ENCODE measurements at regions not wholly inside any gene's neighbourhood (a gene's known extent, or its start where the extent isn't known, plus 50 kb on each side); places are given as distances from the start of the nearest gene placed in this dataset.

GRCh38 chr13:79075703-79076102, 330.4 kb downstream of the RBM26 start:
- Histone ChIP-seq H3K79me2 (replicated peaks; ENCODE audit: insufficient read depth, low read length) (no peaks in the 10 kb centered on the region), H3K27ac (ENCODE audit: low read length) (no peak overlapping the region), H2AFZ (ENCODE audit: low read depth, low read length) (no peak overlapping the region), H3K27me3 (ENCODE audit: insufficient read depth, low read depth, low read length) (no peaks in the 10 kb centered on the region), H4K20me1 (ENCODE audit: insufficient read depth) (no peaks in the 10 kb centered on the region), H3K36me3 (ENCODE audit: insufficient read depth, low read length) (no peaks in the 10 kb centered on the region), H3F3A (ENCODE audit: insufficient read depth, low read length, poor library complexity, severe bottlenecking) (no peaks in the 10 kb centered on the region), H3K4me3 (ENCODE audit: low read length) (no peak overlapping the region), H3K9me2 (ENCODE audit: insufficient read depth, low read length) (no peaks in the 10 kb centered on the region), H3K9me3 (ENCODE audit: low read length) (no peaks in the 10 kb centered on the region), H3K9ac (ENCODE audit: low read length) (no peak overlapping the region), H3K4me2 (ENCODE audit: low read length) (no peak overlapping the region)
- TF ChIP-seq RAD21 (conservative IDR thresholded peaks at IDR 0.05) (no peak), POLR2AphosphoS5 (IDR thresholded peaks at IDR 0.05) (no peak), MXI1 (conservative IDR thresholded peaks at IDR 0.05; ENCODE audit: poor library complexity, severe bottlenecking) (no peak), TAF1 (IDR thresholded peaks at IDR 0.05; ENCODE audit: low read depth) (no peak), EZH2 (IDR thresholded peaks at IDR 0.05; ENCODE audit: borderline replicate concordance, insufficient read depth, low read length, poor library complexity, severe bottlenecking) (no peak), SMC3 (conservative IDR thresholded peaks at IDR 0.05; ENCODE audit: poor library complexity) (no peak), EP300 (conservative IDR thresholded peaks at IDR 0.05; ENCODE audit: poor library complexity, severe bottlenecking) (no peak)
- TF ChIP-seq, protein P1, sequence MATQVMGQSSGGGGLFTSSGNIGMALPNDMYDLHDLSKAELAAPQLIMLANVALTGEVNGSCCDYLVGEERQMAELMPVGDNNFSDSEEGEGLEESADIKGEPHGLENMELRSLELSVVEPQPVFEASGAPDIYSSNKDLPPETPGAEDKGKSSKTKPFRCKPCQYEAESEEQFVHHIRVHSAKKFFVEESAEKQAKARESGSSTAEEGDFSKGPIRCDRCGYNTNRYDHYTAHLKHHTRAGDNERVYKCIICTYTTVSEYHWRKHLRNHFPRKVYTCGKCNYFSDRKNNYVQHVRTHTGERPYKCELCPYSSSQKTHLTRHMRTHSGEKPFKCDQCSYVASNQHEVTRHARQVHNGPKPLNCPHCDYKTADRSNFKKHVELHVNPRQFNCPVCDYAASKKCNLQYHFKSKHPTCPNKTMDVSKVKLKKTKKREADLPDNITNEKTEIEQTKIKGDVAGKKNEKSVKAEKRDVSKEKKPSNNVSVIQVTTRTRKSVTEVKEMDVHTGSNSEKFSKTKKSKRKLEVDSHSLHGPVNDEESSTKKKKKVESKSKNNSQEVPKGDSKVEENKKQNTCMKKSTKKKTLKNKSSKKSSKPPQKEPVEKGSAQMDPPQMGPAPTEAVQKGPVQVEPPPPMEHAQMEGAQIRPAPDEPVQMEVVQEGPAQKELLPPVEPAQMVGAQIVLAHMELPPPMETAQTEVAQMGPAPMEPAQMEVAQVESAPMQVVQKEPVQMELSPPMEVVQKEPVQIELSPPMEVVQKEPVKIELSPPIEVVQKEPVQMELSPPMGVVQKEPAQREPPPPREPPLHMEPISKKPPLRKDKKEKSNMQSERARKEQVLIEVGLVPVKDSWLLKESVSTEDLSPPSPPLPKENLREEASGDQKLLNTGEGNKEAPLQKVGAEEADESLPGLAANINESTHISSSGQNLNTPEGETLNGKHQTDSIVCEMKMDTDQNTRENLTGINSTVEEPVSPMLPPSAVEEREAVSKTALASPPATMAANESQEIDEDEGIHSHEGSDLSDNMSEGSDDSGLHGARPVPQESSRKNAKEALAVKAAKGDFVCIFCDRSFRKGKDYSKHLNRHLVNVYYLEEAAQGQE (IDR thresholded peaks at IDR 0.05; ENCODE audit: borderline replicate concordance): no peak
- TF ChIP-seq, protein P2, sequence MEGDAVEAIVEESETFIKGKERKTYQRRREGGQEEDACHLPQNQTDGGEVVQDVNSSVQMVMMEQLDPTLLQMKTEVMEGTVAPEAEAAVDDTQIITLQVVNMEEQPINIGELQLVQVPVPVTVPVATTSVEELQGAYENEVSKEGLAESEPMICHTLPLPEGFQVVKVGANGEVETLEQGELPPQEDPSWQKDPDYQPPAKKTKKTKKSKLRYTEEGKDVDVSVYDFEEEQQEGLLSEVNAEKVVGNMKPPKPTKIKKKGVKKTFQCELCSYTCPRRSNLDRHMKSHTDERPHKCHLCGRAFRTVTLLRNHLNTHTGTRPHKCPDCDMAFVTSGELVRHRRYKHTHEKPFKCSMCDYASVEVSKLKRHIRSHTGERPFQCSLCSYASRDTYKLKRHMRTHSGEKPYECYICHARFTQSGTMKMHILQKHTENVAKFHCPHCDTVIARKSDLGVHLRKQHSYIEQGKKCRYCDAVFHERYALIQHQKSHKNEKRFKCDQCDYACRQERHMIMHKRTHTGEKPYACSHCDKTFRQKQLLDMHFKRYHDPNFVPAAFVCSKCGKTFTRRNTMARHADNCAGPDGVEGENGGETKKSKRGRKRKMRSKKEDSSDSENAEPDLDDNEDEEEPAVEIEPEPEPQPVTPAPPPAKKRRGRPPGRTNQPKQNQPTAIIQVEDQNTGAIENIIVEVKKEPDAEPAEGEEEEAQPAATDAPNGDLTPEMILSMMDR (IDR thresholded peaks at IDR 0.05; ENCODE audit: poor library complexity, severe bottlenecking): no peak

DNA sequence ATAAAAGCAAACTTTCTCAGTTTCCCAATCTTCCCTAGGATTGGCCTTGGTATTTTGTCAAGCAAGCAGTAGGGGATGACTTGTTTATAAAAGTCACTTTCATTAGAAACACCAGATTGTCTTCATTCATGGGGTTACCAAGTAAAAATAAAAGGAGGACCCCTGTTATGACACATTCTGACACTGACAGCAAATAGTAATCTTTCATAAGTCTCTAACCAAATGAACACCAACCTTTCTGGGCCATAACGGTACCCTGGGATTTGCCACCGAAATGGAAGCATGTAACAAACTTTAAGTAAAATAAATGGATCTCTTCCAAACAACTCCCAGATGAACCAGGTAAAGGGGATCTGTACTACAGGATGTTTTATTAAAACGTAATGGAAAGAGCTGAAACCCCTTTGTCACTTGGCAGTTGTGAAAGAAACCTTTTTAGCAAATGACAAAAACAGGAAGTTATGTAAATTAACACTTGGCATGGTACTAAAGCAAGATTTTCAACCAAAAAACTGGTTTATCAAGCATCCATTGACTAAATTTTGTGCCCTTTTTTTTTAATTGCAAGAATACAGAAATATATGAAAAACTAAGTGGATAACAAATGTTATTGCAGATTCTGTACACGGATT, 335.6 kb downstream of the RBM26 start:
- H3K27ac ChIP-seq (ENCODE audit: low read length): no peak overlapping the region
- H3K79me2 ChIP-seq (replicated peaks; ENCODE audit: insufficient read depth, low read length): no peaks in the 10 kb centered on the region
- no peak overlapping the region for H2AFZ ChIP-seq (ENCODE audit: low read depth, low read length)
- no peaks in the 10 kb centered on the region for H3K9me2 ChIP-seq (ENCODE audit: insufficient read depth, low read length)
- H3F3A ChIP-seq (ENCODE audit: insufficient read depth, low read length, poor library complexity, severe bottlenecking): no peaks in the 10 kb centered on the region
- no peak overlapping the region for H3K4me2 ChIP-seq (ENCODE audit: low read length)
- H3K36me3 ChIP-seq (ENCODE audit: insufficient read depth, low read length): no peaks in the 10 kb centered on the region
- no peak overlapping the region for H3K9ac ChIP-seq (ENCODE audit: low read length)
- no peaks in the 10 kb centered on the region for H4K20me1 ChIP-seq (ENCODE audit: insufficient read depth)
- H3K9me3 ChIP-seq (ENCODE audit: low read length): no peaks in the 10 kb centered on the region
- TF ChIP-seq SMC3 (conservative IDR thresholded peaks at IDR 0.05; ENCODE audit: poor library complexity): no peak
- no peak for TF ChIP-seq RAD21 (conservative IDR thresholded peaks at IDR 0.05)
- no peak for TF ChIP-seq TAF1 (IDR thresholded peaks at IDR 0.05; ENCODE audit: low read depth)
- TF ChIP-seq, protein P1 (IDR thresholded peaks at IDR 0.05; ENCODE audit: borderline replicate concordance): no peak
- TF ChIP-seq, protein P2 (IDR thresholded peaks at IDR 0.05; ENCODE audit: poor library complexity, severe bottlenecking): no peak
- TF ChIP-seq EP300 (conservative IDR thresholded peaks at IDR 0.05; ENCODE audit: poor library complexity, severe bottlenecking): no peak
- TF ChIP-seq MXI1 (conservative IDR thresholded peaks at IDR 0.05; ENCODE audit: poor library complexity, severe bottlenecking): no peak
- no peak for TF ChIP-seq EZH2 (IDR thresholded peaks at IDR 0.05; ENCODE audit: borderline replicate concordance, insufficient read depth, low read length, poor library complexity, severe bottlenecking)
- TF ChIP-seq POLR2AphosphoS5 (IDR thresholded peaks at IDR 0.05): no peak
- no peak overlapping the region for H3K4me3 ChIP-seq (ENCODE audit: low read length)
- no peaks in the 10 kb centered on the region for H3K27me3 ChIP-seq (ENCODE audit: insufficient read depth, low read depth, low read length)
